Progenitor cell of endocrine pancreas (in vitro differentiated cells): ENCODE measurements at regions not wholly inside any gene's neighbourhood (a gene's known extent, or its start where the extent isn't known, plus 50 kb on each side); places are given as distances from the start of the nearest gene placed in this dataset.

Experiments
- DNase-seq: peaks from one replicate; pipeline ENCODE4 v3.0.0; 2021; ENCODE audit warnings: low spot score; ENCODE audit not compliant: unreplicated experiment
- H3K27ac Mint-ChIP-seq: 2 replicates; pipeline ENCODE4 v1.8.0; 2021; ENCODE audit warnings: mild to moderate bottlenecking, moderate library complexity, mixed read lengths
- H3K27me3 Mint-ChIP-seq: 2 replicates; pipeline ENCODE4 v1.8.0; 2021; ENCODE audit warnings: mixed read lengths
- H3K36me3 Mint-ChIP-seq: 2 replicates; pipeline ENCODE4 v1.8.0; 2022; ENCODE audit warnings: mixed read lengths; ENCODE audit not compliant: insufficient read depth
- H3K4me1 Mint-ChIP-seq: 2 replicates; pipeline ENCODE4 v1.8.0; 2021; ENCODE audit warnings: low read depth, mixed read lengths
- H3K4me3 Mint-ChIP-seq: 2 replicates; pipeline ENCODE4 v1.8.0; 2021; ENCODE audit warnings: low read depth, mild to moderate bottlenecking, moderate library complexity, mixed read lengths
- H3K9me3 Mint-ChIP-seq: 2 replicates; pipeline ENCODE4 v1.8.0; 2021; ENCODE audit warnings: low read depth, mixed read lengths
- TF ChIP-seq, protein P1 (sequence below): fragments of 200-600 bp; sonication (generic); IDR thresholded peaks from one replicate; pipeline ENCODE4 v1.5.0; 2021; ENCODE audit warnings: antibody characterized with exemption, mild to moderate bottlenecking; ENCODE audit not compliant: unreplicated experiment

DNA sequence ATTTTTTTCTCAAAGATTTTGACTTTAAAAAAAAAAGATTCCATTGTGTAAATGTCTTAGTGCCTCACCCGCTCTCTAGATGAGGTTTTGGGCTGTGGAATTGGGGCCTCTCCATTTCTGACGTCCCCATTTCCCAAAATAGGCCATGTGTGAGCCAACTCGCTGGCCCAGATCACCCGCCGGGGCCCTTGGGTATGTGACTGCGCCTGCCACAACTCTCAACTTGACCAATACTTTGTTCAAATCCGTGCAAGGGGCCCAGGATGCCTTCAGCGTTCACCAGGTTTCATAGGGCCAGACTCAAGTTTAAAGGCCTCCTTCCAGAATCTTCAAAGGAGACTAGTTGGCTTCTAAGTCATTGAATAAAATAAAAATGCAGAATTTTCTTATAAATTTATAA lies 96.0 kb downstream of the DHCR7 start:
- TF ChIP-seq, protein P1, sequence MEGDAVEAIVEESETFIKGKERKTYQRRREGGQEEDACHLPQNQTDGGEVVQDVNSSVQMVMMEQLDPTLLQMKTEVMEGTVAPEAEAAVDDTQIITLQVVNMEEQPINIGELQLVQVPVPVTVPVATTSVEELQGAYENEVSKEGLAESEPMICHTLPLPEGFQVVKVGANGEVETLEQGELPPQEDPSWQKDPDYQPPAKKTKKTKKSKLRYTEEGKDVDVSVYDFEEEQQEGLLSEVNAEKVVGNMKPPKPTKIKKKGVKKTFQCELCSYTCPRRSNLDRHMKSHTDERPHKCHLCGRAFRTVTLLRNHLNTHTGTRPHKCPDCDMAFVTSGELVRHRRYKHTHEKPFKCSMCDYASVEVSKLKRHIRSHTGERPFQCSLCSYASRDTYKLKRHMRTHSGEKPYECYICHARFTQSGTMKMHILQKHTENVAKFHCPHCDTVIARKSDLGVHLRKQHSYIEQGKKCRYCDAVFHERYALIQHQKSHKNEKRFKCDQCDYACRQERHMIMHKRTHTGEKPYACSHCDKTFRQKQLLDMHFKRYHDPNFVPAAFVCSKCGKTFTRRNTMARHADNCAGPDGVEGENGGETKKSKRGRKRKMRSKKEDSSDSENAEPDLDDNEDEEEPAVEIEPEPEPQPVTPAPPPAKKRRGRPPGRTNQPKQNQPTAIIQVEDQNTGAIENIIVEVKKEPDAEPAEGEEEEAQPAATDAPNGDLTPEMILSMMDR, result no peak
- Mint-ChIP-seq H3K4me1 (no peaks in the 10 kb centered on the region), H3K4me3 (no peak overlapping the region), H3K9me3 (no peaks in the 10 kb centered on the region), H3K27me3 (peaks cover 38% of the 10 kb centered on the region), H3K27ac (no peak overlapping the region), H3K36me3 (no peaks in the 10 kb centered on the region)
- no peak for DNase-seq

DNA sequence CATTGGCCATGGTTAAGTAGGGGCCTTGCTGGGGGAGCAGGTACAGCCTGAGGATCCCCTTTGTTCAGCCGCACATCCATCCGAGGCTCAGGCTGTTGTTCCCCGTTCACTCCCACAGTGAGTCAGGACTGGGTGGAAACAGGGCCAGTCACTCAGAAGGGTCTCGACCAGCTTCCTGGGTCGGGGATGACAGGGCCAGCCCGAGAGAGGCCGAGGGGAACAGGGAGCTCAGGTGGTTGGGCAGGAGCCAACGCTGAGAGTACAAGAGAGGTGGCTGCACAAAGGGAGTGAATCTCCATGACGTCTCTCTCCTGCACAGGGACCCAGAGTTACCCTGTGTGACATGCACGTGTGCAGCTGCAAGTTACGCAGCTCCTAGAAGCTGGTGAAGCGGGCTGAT lies 97.2 kb upstream of the SHANK2 start:
- peaks cover 38% of the 10 kb centered on the region for H3K27me3 Mint-ChIP-seq

DNA sequence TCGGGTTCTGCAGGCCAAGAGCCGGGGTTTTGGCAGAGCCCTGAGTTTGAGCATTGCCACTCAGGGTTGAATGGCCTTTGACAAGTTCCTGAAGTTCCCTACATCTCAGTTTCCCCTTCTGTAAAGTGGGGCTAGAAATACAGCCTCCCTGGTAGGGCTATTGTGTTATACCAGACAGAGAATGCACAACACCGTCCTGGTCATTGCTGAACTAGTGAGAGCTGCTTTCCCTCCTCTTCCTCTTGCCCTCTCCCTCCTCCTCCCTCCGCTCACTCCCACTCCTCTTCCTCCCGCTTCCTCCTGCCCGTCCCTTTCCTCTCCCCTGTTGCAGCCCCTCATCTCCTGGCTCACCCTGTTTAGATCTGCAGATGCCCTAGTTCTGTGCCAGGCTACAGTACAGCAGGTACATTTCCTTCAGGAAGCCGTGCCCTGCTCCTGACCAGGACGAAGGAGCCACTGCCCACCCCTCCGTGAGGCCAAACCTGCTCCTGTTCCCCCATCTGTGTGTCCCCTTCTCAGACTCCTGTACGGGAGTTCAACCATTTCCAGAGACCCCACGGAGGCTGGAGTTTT lies 91.5 kb upstream of the SHANK2 start:
- no peak overlapping the region for H3K4me3 Mint-ChIP-seq
- peaks cover 38% of the 10 kb centered on the region for H3K27me3 Mint-ChIP-seq
- no peak overlapping the region for H3K27ac Mint-ChIP-seq
- TF ChIP-seq, protein P1, result no peak
- H3K4me1 Mint-ChIP-seq, result peaks cover 3% of the 10 kb centered on the region
- no peaks in the 10 kb centered on the region for H3K36me3 Mint-ChIP-seq
- no peak for DNase-seq
- H3K9me3 Mint-ChIP-seq, result no peaks in the 10 kb centered on the region

More for the DNA sequence above, 97.2 kb upstream of the SHANK2 start:
- Mint-ChIP-seq H3K36me3 (no peaks in the 10 kb centered on the region), H3K4me3 (no peak overlapping the region), H3K9me3 (no peaks in the 10 kb centered on the region), H3K4me1 (no peaks in the 10 kb centered on the region), H3K27ac (no peak overlapping the region)
- DNase-seq, result no peak
- TF ChIP-seq, protein P1, result no peak

DNA sequence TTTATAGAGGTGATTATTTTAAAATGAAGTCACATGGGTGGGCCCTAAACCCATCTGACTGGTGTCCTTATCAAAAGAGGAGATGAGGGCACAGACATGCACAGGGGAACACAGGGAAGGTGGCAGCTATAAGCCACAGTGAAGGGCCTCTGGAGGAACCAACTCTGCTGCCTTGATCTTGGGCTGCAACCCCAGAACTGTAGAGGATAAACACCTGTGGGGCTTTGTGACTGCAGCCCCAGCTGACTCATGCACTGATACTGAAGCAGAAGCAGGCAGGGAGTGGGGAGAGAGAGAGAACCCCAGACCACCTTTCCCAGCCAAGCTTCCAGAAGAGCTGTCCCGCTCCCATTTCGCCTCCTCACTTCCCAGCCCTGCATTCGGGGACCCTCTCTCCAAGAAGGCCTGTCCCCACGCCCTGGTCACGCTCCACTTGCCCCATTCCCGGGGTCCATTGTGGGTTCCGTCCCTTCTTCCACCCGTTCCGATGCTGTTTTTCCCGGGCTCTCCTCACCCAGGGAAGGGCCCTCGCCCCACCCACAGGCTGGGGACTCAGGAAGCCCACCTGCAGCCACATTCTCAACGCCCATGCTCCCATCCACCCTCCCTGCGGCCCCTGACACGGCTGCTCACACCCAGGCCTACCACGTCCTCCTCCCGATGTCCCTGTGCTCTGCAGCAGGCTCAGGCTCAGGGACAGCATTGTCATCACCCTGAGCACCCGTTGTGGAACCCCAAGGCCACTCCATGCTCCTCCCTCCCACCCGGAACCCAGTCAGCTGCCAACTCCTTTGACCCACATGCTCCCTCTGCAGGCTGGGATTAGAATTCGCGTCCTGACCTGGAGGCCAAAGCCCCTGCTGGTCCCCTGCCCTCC lies 90.8 kb upstream of the SHANK2 start:
- Mint-ChIP-seq H3K4me3 (no peak overlapping the region), H3K36me3 (no peaks in the 10 kb centered on the region), H3K9me3 (no peaks in the 10 kb centered on the region), H3K4me1 (peaks cover 3% of the 10 kb centered on the region), H3K27ac (no peak overlapping the region), H3K27me3 (peaks cover 33% of the 10 kb centered on the region)
- peak; percentile 54 for DNase-seq
- TF ChIP-seq, protein P1, result peak; percentile 68

DNA sequence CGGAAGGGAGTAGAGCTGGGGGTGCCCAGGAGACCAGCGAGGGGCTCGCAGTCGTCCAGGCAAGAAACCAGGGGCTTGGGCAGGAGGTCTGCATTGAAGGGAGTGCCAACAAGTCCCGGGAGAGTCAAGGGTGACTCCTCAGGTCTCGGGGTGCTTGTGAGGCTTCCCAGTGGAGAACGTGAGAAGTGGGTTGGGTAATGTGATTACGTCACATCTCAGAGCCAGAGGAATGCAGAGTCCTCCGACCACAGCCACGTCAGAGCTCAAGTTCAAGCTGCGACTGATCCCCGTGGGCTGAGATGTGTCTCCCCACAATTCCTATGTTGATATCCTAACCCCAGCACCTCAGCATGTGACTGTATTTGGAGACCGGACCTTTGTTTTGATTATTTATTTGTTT lies 89.7 kb upstream of the SHANK2 start:
- no peak for DNase-seq
- peaks cover 5% of the 10 kb centered on the region for H3K4me1 Mint-ChIP-seq
- no peaks in the 10 kb centered on the region for H3K9me3 Mint-ChIP-seq
- no peak overlapping the region for H3K27ac Mint-ChIP-seq
- peaks cover 24% of the 10 kb centered on the region for H3K27me3 Mint-ChIP-seq
- no peaks in the 10 kb centered on the region for H3K36me3 Mint-ChIP-seq
- TF ChIP-seq, protein P1, result no peak
- H3K4me3 Mint-ChIP-seq, result no peak overlapping the region
